ENCODE measurements at regions not wholly inside any gene's neighbourhood (a gene's known extent, or its start where the extent isn't known, plus 50 kb on each side); places are given as distances from the start of the nearest gene placed in this dataset.
"Not testable (repeated sequence)": the region's sequence is repeated elsewhere in the genome, so short reads cannot be mapped to it uniquely, and the experiment has no call there.

- intact Hi-C loops (cut with DNase I) = no loop called here
These were observed 211.0 kb downstream of the TBX5 start for GRCh38 chr12:114194956-114195355.

GRCh38 chr12:114194066-114194465 lies 211.9 kb downstream of the TBX5 start:
- intact Hi-C loops (cut with DNase I) = no loop called here
- DNase-seq = no peak

More at GRCh38 chr12:114194956-114195355, 211.0 kb downstream of the TBX5 start:
- DNase-seq = no peak

DNA sequence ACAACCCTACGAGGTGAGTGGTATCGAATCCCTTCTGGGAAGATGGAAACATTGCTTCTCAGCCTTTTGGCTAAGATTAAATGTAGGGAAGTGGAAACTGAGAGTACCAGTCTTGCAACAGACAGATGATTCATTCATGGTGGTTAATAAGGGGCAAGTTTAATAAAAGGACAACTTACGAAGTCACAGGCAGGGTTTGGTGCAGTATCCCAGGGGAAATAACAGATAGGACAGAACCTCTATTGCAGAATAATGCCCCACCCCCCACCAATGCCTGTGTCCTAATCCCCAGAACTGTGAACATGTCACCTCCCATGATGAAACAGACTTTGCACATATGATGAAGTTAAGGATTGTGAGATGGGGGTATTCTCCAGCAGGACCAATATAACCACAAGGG lies 212.5 kb downstream of the TBX5 start:
- DNase-seq = no peak
- intact Hi-C loops (cut with DNase I) = no loop called here

DNA sequence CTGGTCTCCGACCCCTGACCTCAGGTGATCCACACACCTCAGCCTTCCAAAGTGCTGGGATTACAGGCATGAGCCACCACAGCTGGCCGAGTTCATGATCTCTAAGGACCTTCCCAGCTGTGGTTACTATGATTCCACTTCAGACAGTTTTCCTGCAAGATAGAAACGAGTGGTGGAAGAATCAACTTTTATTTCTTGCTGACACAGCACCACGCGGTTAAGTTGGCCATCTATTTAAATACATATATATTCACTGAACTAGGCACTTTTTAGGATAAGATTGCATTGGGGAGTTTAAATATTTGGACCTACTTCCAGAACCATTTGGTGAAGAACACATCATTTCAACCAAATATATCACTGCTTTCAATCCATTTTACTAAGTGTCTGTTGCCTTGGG lies 213.4 kb downstream of the TBX5 start:
- intact Hi-C loops (cut with DNase I) = no loop called here
- DNase-seq = no peak

DNA sequence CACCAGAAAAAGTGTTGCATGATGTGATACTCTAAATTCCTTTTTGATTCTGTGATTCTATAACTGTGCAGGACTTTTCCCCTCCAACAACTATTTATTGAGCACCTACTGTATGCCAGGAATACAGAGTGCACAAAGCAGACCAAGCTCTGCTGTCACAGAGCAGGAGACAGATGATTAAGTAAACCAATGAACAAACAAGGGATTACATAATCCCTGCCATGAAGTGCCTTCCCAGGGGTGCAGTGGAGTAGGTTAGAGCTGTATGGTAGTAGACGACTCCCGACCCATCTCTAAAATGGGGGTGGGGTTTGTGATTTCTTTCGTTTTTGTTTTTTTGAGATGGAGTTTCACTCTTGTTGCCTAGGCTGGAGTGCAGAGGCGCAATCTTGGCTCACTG lies 213.9 kb downstream of the TBX5 start:
- DNase-seq = no peak
- intact Hi-C loops (cut with DNase I) = no loop called here

DNA sequence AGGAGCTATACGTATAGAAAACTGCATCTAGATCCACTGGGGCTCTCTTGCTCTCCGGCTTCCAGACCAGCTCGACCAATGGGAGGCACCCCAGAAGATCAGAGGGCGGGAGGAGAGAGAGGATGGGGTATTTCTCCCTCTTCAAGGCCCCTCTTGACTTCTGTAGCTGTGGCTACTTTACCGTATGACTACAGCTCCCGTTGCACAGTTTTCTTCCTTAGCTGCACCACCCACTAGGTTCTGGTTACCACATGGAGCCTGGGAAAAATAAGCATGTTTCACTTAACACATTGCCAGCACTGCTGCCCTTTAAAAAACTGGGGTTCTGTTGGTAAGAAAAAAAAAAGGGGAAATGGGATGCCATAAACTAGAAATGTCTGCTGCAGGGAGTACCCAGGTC lies 214.4 kb downstream of the TBX5 start:
- no peak for DNase-seq
- intact Hi-C loops (cut with DNase I) = no loop called here

- intact Hi-C loops (cut with DNase I) = no loop called here
- no peak for DNase-seq
These were observed 215.0 kb downstream of the TBX5 start for GRCh38 chr12:114190971-114191370.

DNA sequence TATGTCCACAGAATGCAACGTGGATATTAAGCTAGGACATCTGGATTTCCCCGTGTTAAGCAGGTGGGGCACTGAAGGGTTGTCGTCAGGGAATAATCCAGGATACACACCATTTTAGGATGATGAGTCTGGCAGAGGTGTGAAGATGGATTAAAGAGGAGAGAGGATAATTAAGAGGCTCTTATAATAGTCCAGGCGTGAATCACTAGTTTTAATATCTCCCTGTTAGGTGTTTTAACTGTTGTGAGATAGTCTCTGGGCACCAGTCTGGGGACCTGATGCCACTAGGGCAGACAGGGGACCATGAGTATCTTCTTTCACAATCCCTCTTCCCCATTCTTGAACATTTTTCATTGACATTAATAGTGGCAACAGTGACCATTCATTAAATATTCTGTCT lies 216.7 kb downstream of the TBX5 start:
- DNase-seq = no peak
- intact Hi-C loops (cut with DNase I) = no loop called here

- DNase-seq = peak; percentile 44 to 97 (median 74)
These were observed 219.5 kb downstream of the TBX5 start for GRCh38 chr12:114186241-114187002.

GRCh38 chr12:114185036-114185435 lies 218.9 kb upstream of the RBM19 start:
- no peak for DNase-seq
- intact Hi-C loops (cut with DNase I) = no loop called here

More at GRCh38 chr12:114186241-114187002, 219.5 kb downstream of the TBX5 start:
- intact Hi-C loops (cut with DNase I) = loop anchor here (2.0 kb wide), 1 partner anchor 220 kb away; the partner anchor contains the start of gene RBM19

- intact Hi-C loops (cut with DNase I) = no loop called here
- no peak for DNase-seq
These were observed 208.2 kb upstream of the RBM19 start for GRCh38 chr12:114174326-114174725.

DNA sequence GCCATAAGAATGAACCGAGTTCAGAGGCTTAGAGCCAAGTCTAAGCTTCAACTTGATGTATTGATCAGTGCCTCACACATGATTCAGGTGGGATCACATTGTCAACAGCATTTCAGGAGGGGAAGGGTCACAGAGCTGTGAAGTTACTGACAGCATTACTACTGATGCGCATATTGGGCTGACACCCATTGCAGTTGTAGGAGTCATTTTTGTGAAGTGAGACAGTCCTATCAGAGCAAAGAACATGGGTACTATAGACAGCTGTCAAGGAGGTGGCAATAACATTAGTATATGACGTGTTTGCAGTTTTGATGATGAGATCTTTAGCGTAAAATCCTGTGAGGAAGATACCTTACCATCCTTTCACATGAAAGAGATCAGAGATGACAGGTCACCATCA lies 206.0 kb upstream of the RBM19 start:
- DNase-seq = no peak
- intact Hi-C loops (cut with DNase I) = no loop called here

- no peak for DNase-seq
- intact Hi-C loops (cut with DNase I) = no loop called here
These were observed 201.9 kb upstream of the RBM19 start for GRCh38 chr12:114168061-114168460.

- DNase-seq = no peak
These were observed 201.3 kb upstream of the RBM19 start for GRCh38 chr12:114167431-114167830.

DNA sequence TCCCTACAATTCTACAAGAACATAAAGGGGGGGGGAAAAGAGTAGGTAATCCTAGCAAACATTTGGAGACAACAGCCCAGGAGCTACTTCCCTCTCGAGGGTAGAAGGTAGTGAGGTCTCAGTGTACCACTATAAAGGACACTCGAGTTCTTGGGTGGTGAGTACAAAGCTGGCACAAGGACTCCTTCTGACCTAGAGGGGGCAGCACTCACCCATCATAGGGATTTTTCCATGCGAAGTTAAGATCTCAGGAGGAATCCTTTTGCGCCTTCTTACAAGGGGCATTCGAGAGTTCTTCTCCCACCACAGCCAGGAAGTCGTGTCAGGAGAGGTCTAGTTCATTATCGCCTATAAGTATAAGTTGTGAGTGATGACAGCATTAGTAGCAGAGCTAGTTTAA lies 200.2 kb upstream of the RBM19 start:
- peak in 7 of 10 donors; percentile 11 to 87 (median 62) for DNase-seq
- intact Hi-C loops (cut with DNase I) = loop anchor here (1.0 to 2.0 kb wide), 3 partner anchors 46 to 342 kb away; no protein-coding TSS in a partner anchor

More at GRCh38 chr12:114167431-114167830, 201.3 kb upstream of the RBM19 start:
- intact Hi-C loops (cut with DNase I) = loop anchor here (2.0 kb wide), 2 partner anchors 45 to 309 kb away; no protein-coding TSS in a partner anchor

GRCh38 chr12:114165921-114166320 lies 199.8 kb upstream of the RBM19 start:
- intact Hi-C loops (cut with DNase I) = loop anchor here (1.0 to 2.0 kb wide), 3 partner anchors 47 to 342 kb away; no protein-coding TSS in a partner anchor
- DNase-seq = no peak

DNA sequence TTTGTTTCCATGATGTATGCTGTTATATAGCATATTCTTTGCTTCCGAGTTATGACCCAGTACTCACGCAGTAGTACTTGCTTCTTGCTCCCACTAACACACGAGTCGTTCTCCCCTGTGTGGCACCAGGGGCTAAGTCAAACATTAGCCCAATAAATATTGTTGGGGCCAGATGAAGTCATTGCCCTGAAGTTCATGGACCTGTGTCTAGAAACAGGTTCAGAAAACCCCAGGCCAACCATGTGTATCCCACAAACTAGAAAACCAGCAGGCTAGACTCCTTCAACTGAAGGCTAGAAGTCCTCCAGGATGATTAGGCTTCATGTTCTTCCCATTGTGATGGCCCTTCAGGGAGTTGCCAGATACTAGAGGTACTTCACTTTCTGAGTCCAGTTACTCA lies 198.2 kb upstream of the RBM19 start:
- no peak for DNase-seq
- intact Hi-C loops (cut with DNase I) = no loop called here

GRCh38 chr12:114163771-114164170 lies 197.6 kb upstream of the RBM19 start:
- DNase-seq = no peak
- intact Hi-C loops (cut with DNase I) = no loop called here

- no peak for DNase-seq
- intact Hi-C loops (cut with DNase I) = no loop called here
These were observed 194.3 kb upstream of the RBM19 start for GRCh38 chr12:114160445-114160844.

- no peak for DNase-seq
- intact Hi-C loops (cut with DNase I) = no loop called here
These were observed 186.8 kb upstream of the RBM19 start for GRCh38 chr12:114152890-114153289.

DNA sequence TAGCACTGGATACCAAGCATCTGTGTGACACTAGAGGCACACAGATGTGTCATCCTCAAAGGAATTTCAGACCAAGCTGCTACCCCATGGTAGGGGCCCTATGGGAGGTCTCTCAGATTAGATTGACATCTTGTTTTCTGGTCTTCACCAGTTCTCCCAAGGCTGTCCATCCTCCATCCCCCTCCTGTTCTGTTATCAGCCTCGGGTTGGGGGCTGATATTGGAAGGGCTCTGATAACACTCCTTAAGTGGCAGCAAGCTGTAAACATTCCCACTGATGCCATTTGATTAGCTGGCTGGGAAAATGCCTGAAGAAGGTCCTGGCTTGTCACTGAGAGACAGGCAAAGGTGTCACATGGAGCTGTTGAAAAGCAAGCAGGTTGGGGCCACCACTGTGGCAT lies 185.9 kb upstream of the RBM19 start:
- DNase-seq = no peak
- intact Hi-C loops (cut with DNase I) = no loop called here

DNA sequence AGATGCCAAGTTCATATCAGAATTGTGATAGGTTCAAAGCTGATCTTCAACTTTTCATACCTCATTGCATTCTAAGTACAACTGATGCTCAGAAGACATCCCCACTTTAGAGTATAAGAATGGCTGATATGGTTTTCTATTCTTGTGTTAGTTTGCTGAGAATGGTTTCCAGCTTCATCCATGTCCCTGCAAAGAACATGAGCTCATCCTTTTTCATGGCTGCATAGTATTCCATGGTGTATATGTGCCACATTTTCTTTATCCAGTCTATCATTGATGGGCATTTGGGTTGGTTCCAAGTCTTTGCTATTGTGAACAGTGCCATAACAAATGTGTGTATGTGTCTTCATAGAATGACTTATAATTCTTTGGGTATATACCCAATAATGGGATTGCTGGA lies 184.5 kb upstream of the RBM19 start:
- DNase-seq; intact Hi-C loops (cut with DNase I): not testable (repeated sequence)
